Right lobe of liver (tissue), 4 donors: ENCODE measurements at regions not wholly inside any gene's neighbourhood (a gene's known extent, or its start where the extent isn't known, plus 50 kb on each side); places are given as distances from the start of the nearest gene placed in this dataset.

Source experiments
- POLR2A ChIP-seq: fragments of 450-650 bp; IDR thresholded peaks from one replicate; pipeline ENCODE4 v1.6.1; 2017; ENCODE audit warnings: antibody characterized with exemption, mild to moderate bottlenecking
- TF ChIP-seq, protein P1 (sequence below), 4 donors: fragments of 200-600 bp in 3 of 4; fragments of 450-650 bp in 1 of 4; IDR thresholded peaks; one replicate each; pipeline versions ENCODE4 v1.5.1 to v1.8.0; 2016 to 2022; ENCODE audit warnings: antibody characterized with exemption in 4 of 4, mild to moderate bottlenecking in 2 of 4
- donor health status: DM: no; HTN: no; CAD: no.
- donor health status: DM: no; HTN: no; CAD: no.
- donor health status: DM: no; HTN: yes; CAD: no.

DNA sequence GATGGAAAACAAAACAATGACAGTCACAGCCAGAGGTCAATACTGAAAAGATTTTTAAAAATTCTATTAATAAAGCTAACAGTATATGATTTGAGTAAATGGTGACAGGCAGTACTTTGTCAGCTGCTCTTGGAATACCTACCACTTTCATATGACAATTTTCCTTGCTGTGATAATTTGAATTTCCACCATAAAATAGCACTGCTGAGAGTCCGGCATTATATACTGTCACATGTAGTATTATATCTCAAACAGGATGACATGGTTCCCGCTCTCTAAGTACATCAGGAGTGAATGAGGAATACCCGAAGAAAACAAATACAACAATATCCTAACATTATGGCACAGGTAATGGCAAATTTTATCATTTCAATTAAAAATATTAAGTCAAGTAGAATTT, 146.8 kb upstream of the TMPRSS15 start:
- no peak for TF ChIP-seq POLR2A
- TF ChIP-seq, protein P1, sequence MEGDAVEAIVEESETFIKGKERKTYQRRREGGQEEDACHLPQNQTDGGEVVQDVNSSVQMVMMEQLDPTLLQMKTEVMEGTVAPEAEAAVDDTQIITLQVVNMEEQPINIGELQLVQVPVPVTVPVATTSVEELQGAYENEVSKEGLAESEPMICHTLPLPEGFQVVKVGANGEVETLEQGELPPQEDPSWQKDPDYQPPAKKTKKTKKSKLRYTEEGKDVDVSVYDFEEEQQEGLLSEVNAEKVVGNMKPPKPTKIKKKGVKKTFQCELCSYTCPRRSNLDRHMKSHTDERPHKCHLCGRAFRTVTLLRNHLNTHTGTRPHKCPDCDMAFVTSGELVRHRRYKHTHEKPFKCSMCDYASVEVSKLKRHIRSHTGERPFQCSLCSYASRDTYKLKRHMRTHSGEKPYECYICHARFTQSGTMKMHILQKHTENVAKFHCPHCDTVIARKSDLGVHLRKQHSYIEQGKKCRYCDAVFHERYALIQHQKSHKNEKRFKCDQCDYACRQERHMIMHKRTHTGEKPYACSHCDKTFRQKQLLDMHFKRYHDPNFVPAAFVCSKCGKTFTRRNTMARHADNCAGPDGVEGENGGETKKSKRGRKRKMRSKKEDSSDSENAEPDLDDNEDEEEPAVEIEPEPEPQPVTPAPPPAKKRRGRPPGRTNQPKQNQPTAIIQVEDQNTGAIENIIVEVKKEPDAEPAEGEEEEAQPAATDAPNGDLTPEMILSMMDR (IDR thresholded peaks at IDR 0.05), result no peak
